Upper lobe of left lung (tissue), 6 donors: ENCODE measurements at regions not wholly inside any gene's neighbourhood (a gene's known extent, or its start where the extent isn't known, plus 50 kb on each side); places are given as distances from the start of the nearest gene placed in this dataset.

Source experiments
- ATAC-seq, 2 donors: fragments of 200-7000 bp; cut with Tn5 transposase; one replicate each; pipeline ENCODE4 v1.9.1; 2022; ENCODE audit warnings: mild to moderate bottlenecking in 2 of 2, moderate library complexity in 2 of 2; ENCODE audit not compliant: low FRiP score in 2 of 2
- DNase-seq, 2 donors: peaks; one replicate each; pipeline ENCODE4 v3.0.0-alpha.2; 2019 to 2020
- H3K27ac ChIP-seq, 4 donors: fragments of 200-600 bp; sonication (generic); one replicate each; pipeline ENCODE4 v1.5.1; 2016 to 2019
- H3K27me3 ChIP-seq, 4 donors: fragments of 200-600 bp; sonication (generic); one replicate each; pipeline ENCODE4 v1.5.1; 2017 to 2019
- H3K36me3 ChIP-seq, 4 donors: fragments of 200-600 bp; sonication (generic); one replicate each; pipeline ENCODE4 v1.5.1; 2016 to 2019
- H3K4me1 ChIP-seq, 4 donors: fragments of 200-600 bp; sonication (generic); one replicate each; pipeline ENCODE4 v1.5.1; 2018 to 2019
- H3K4me3 ChIP-seq, 4 donors: fragments of 200-600 bp; sonication (generic); one replicate each; pipeline ENCODE4 v1.5.1; 2017 to 2019; ENCODE audit warnings: mild to moderate bottlenecking in 2 of 4, moderate library complexity in 1 of 4
- H3K9me3 ChIP-seq, 4 donors: fragments of 200-600 bp; sonication (generic); one replicate each; pipeline ENCODE4 v1.5.1; 2018 to 2019
- EP300 ChIP-seq, 4 donors: sonication (generic); formaldehyde crosslinking; IDR thresholded peaks; one replicate each; pipeline ENCODE4 v1.5.1; 2017; ENCODE audit warnings: antibody characterized with exemption in 4 of 4, control low read depth in 2 of 4
- POLR2A ChIP-seq, 4 donors: fragments of 450-650 bp; IDR thresholded peaks; one replicate each; pipeline ENCODE4 v1.5.1; 2016 to 2017; ENCODE audit warnings: antibody characterized with exemption in 4 of 4, mild to moderate bottlenecking in 2 of 4
- POLR2AphosphoS5 ChIP-seq, 2 donors: sonication (generic); formaldehyde crosslinking; IDR thresholded peaks; one replicate each; pipeline ENCODE4 v1.5.1; 2017; ENCODE audit warnings: antibody characterized with exemption in 2 of 2
- WGBS, 2 donors: methylation state at CpG; one replicate each; pipeline ENCODE4 v1.1.5; 2017 to 2018; 5-methylcytosine and 5-hydroxymethylcytosine counted together
- TF ChIP-seq, protein P1 (sequence below), 6 experiments: fragments of 450-650 bp in 4 of 6; fragments of 200-600 bp in 2 of 6; sonication (generic) in 2 of 6; IDR thresholded peaks; one replicate each; pipeline ENCODE4 v1.5.1; 2016 to 2019; ENCODE audit warnings: antibody characterized with exemption in 6 of 6
- donor health status: DM: no; HTN: no; CAD: no; lungs with moderate emphysema.
- donor health status: DM: no; HTN: yes; CAD: no; lungs with severe emphysema.

DNA sequence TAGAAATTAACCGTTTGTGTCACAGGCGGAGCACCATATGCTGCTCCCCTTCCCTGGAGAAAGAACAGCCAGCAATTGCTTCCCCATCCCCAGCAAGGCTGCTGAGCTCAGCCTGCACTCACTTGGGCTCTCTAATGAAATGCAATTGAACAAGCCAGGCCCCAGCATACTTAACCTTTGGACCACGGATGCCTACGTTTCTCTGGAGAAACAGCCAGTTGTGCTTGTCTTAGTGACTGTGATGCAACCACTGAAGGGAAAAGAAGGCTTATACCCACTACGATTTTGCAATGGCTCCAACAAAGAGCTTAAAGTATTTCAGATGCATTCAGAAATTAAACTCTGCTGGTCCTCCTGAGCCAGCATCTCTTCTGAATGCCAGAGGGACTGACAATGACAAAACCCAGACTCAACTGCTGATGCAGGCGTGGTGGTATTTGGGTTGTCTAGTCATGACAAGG lies 51.3 kb upstream of the SESN3 start:
- TF ChIP-seq EP300 (IDR thresholded peaks at IDR 0.05) = no peak
- no peak for TF ChIP-seq POLR2A (IDR thresholded peaks at IDR 0.05)
- no peak for TF ChIP-seq POLR2AphosphoS5 (IDR thresholded peaks at IDR 0.05)
- TF ChIP-seq, protein P1, sequence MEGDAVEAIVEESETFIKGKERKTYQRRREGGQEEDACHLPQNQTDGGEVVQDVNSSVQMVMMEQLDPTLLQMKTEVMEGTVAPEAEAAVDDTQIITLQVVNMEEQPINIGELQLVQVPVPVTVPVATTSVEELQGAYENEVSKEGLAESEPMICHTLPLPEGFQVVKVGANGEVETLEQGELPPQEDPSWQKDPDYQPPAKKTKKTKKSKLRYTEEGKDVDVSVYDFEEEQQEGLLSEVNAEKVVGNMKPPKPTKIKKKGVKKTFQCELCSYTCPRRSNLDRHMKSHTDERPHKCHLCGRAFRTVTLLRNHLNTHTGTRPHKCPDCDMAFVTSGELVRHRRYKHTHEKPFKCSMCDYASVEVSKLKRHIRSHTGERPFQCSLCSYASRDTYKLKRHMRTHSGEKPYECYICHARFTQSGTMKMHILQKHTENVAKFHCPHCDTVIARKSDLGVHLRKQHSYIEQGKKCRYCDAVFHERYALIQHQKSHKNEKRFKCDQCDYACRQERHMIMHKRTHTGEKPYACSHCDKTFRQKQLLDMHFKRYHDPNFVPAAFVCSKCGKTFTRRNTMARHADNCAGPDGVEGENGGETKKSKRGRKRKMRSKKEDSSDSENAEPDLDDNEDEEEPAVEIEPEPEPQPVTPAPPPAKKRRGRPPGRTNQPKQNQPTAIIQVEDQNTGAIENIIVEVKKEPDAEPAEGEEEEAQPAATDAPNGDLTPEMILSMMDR (IDR thresholded peaks at IDR 0.05) = no peak
- DNase-seq (peak in 1 of 2 donors; percentile 28), ATAC-seq (peak in 1 of 2 donors; percentile 6)
- no peaks in the 10 kb centered on the region for H3K36me3 ChIP-seq
- no peak overlapping the region for H3K4me3 ChIP-seq
- no peaks in the 10 kb centered on the region for H3K4me1 ChIP-seq
- H3K9me3 ChIP-seq = no peaks in the 10 kb centered on the region
- 53 to 55% methylated on average over 6 of the region's 6 CpGs for WGBS, 2 donors
- H3K27me3 ChIP-seq = no peaks in the 10 kb centered on the region
- H3K27ac ChIP-seq = no peak overlapping the region
